HEK293 (cell line): ENCODE measurements at regions not wholly inside any gene's neighbourhood (a gene's known extent, or its start where the extent isn't known, plus 50 kb on each side); places are given as distances from the start of the nearest gene placed in this dataset.

Experiments
- CTCF ChIP-seq: fragments of 450-650 bp; formaldehyde crosslinking; IDR thresholded peaks from 2 replicates; pipeline ENCODE4 v1.5.1; 2016; ENCODE audit warnings: missing biosample characterization, missing genetic modification characterization
- ZBTB17 ChIP-seq: fragments of 450-650 bp; formaldehyde crosslinking; IDR thresholded peaks from 2 replicates; pipeline ENCODE4 v1.5.1; 2016; ENCODE audit warnings: missing biosample characterization, missing genetic modification characterization
- ZBTB20 ChIP-seq: fragments of 450-650 bp; formaldehyde crosslinking; IDR thresholded peaks from 2 replicates; pipeline ENCODE4 v1.5.1; 2016; ENCODE audit warnings: missing biosample characterization, missing genetic modification characterization
- ZBTB7A ChIP-seq: fragments of 450-650 bp; formaldehyde crosslinking; IDR thresholded peaks from 2 replicates; pipeline ENCODE4 v1.5.1; 2016; ENCODE audit warnings: low read depth, missing biosample characterization, missing genetic modification characterization

GRCh38 chr16:80277182-80277581 lies 263.6 kb upstream of the DYNLRB2 start:
- TF ChIP-seq ZBTB20 (tag by site-specific recombination) = no peak
- TF ChIP-seq CTCF (tag by site-specific recombination) = no peak
- no peak for TF ChIP-seq ZBTB17 (tag by site-specific recombination)
- no peak for TF ChIP-seq ZBTB7A (tag by site-specific recombination)
